MG63 (cell line): ENCODE measurements at regions not wholly inside any gene's neighbourhood (a gene's known extent, or its start where the extent isn't known, plus 50 kb on each side); places are given as distances from the start of the nearest gene placed in this dataset.

Experiments used
- DNase-seq: peaks from one replicate; pipeline ENCODE4 v3.0.0-alpha.2; 2020
- H3K27me3 ChIP-seq: fragments of 250-450 bp; sonication (Bioruptor Pico); 2 replicates; pipeline ENCODE4 v1.5.1; 2020; ENCODE audit warnings: mild to moderate bottlenecking, moderate library complexity
- H3K36me3 ChIP-seq: fragments of 250-450 bp; sonication (Bioruptor Pico); 2 replicates; pipeline ENCODE4 v1.5.1; 2020; ENCODE audit warnings: mild to moderate bottlenecking, moderate library complexity
- H3K4me3 ChIP-seq: fragments of 250-450 bp; sonication (Bioruptor Pico); 2 replicates; pipeline ENCODE4 v1.5.1; 2020; ENCODE audit warnings: mild to moderate bottlenecking, moderate library complexity
- H3K9me3 ChIP-seq: fragments of 250-450 bp; sonication (Bioruptor Pico); 2 replicates; pipeline ENCODE4 v1.5.1; 2020; ENCODE audit warnings: mild to moderate bottlenecking, moderate library complexity

DNA sequence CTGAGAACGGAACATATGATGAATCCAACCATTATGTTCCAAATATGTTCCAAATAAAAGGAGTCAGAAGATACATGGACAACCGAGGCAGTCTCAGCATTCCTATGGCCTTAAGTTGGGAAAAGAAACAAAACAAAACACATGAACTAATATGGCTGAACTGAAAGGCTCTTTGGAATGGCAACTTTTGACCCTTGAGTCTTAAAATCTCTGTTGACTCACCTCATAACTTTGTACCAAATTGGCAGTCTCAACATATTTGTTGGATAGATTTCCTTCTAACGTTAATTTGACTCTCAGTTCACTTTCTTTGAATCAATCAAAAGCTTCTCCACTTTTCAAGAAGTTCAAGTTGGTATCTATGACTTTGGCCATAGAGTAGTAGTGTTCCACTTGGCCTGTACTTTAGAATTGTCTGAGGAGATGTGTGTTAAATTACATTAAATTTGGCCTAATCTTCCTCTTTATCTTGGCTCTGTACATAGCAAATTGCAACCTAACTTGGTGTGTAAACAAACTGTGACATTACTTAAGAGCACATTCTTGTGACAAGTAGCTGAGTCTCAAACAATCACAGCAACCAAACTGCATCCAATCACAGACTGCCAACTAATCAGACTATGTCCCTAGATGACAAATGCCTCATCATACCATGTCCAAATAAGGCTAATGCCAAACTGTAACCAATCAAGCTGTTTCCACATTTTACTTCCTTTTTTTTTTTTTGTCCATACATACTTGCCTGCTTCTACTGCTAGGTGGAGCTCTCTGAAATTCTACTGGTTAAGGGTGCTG is 208.8 kb downstream of the BMP2 start:
- Histone ChIP-seq H3K4me3 (no peak overlapping the region), H3K36me3 (no peaks in the 10 kb centered on the region), H3K9me3 (no peaks in the 10 kb centered on the region; the same call in 1 of the 2 replicates), H3K27me3 (no peaks in the 10 kb centered on the region)
- no peak for DNase-seq

DNA sequence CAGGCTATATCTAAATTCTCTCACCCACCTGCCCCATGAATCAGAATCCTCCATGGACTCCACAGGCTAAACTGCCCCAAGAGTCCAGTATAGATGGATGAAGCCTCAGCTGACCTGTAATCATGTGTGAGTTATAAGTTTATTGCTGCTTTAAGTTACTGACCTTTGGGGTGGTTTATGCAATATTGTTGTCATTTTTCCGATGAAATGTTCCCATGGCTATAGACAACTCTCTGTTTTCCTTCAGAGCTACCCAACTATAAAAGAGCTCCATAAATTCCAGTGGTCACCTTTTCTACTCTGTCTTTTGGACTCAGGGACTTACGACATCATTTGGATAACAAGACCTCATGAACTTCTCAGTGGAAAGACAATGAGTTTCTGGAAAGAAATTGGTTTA is 212.1 kb downstream of the BMP2 start:
- Histone ChIP-seq H3K36me3 (no peaks in the 10 kb centered on the region), H3K4me3 (no peak overlapping the region), H3K9me3 (no peaks in the 10 kb centered on the region; the same call in 1 of the 2 replicates), H3K27me3 (no peaks in the 10 kb centered on the region)
- no peak for DNase-seq

DNA sequence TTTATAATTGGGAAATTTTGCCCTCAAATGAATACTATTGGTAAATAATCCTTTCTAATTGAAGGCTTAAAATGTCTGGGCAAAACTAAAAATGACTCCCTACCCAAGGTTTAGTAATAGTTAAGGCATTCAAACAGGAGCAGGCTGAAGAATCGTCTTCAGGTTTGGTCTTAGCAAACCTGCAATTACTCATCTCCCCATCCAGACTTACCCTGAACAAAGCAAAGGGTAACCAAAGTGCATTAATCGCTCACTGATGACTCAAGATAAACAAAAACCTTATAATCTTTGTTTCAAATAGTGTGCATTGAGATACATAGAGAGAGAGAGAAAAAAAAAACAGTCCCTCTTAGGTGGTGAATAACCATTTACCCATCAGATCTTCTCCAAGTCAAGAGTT is 225.5 kb downstream of the BMP2 start:
- Histone ChIP-seq H3K36me3 (no peaks in the 10 kb centered on the region), H3K4me3 (no peak overlapping the region), H3K27me3 (no peaks in the 10 kb centered on the region), H3K9me3 (no peaks in the 10 kb centered on the region)
- DNase-seq = no peak

DNA sequence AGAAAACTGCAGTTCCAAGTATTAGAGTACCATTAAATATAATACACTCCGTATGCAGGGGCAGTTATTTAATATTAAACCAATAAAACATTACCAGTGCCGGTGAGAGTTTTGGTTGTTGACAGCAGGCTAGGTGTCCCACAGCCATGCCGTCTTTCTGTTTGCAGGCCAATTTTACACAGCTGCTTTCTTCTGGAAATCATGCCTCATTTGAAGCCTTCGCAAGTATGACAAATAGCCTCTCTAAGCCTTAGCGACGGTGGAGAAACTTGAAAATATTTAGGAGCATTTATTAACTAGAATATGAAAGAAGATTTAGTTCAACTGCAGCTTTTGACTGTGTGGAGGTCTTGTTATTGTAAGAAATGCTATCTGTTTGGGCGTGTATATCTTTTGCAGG is 226.0 kb downstream of the BMP2 start:
- no peak overlapping the region for H3K4me3 ChIP-seq
- H3K27me3 ChIP-seq = no peaks in the 10 kb centered on the region
- no peak for DNase-seq

DNA sequence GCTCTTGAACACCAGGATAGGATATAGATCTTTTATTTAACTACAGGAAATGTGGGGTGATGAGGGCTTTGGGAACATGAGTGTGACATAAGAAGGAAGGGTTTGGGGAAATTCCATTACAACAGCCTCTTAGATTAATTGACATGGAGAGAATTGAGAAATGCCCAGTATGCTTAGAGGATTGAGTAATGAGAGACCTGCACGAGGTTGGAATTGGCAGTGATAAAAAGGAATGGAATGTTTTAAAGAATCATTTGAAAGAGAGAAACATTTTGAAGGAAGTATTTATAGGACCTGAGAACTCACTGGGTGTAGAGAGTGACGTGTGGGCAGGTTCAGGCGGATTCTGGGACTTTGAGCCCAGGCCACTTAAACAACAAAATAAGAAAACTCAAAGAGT is 227.0 kb downstream of the BMP2 start:
- no peak for DNase-seq
- H3K27me3 ChIP-seq = no peaks in the 10 kb centered on the region
- no peak overlapping the region for H3K4me3 ChIP-seq
- H3K36me3 ChIP-seq = no peaks in the 10 kb centered on the region
- no peaks in the 10 kb centered on the region for H3K9me3 ChIP-seq

More for the DNA sequence above, 226.0 kb downstream of the BMP2 start:
- Histone ChIP-seq H3K36me3 (no peaks in the 10 kb centered on the region), H3K9me3 (no peaks in the 10 kb centered on the region)

DNA sequence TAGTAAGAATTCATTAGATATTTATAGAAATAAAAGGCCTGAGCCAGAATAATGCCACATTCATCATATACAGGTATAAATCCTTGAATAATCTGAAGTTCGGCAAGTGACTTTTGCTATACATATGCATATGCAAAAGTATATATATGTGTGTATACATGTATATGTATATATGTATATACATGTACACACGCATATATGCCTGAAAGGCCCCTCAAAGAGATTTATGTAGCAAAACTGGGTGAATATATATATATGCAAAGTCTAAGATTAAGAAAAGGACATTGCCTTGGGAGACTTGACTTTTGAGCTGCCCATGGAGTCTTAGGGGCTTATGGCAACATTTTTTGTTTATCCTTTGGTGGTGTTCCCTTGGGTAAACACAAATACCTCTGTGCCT is 231.4 kb downstream of the BMP2 start:
- H3K9me3 ChIP-seq = no peaks in the 10 kb centered on the region
- H3K4me3 ChIP-seq = no peak overlapping the region
- H3K27me3 ChIP-seq = no peaks in the 10 kb centered on the region
- DNase-seq = no peak
- no peaks in the 10 kb centered on the region for H3K36me3 ChIP-seq

DNA sequence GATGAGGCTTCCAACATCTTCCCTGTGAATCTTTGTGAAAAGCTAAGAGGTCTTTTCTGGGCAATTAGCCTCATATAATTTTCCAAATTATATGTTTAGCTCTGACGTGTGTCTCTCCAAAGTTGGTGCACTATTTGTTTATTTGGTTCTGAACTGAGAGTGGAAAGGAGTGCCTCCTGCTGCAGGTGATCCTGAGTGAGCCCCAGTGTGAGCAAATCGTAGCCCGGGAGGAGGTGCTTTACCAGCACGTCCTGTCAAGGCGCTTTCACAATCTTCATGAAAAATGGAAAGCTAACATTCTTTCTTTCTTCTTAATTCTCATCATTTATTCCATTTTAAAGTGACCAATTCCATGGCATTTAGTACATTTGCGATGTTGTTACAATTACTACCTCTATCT is 231.9 kb downstream of the BMP2 start:
- H3K36me3 ChIP-seq = no peaks in the 10 kb centered on the region
- no peak for DNase-seq
- H3K9me3 ChIP-seq = no peaks in the 10 kb centered on the region
- H3K4me3 ChIP-seq = no peak overlapping the region
- H3K27me3 ChIP-seq = no peaks in the 10 kb centered on the region

DNA sequence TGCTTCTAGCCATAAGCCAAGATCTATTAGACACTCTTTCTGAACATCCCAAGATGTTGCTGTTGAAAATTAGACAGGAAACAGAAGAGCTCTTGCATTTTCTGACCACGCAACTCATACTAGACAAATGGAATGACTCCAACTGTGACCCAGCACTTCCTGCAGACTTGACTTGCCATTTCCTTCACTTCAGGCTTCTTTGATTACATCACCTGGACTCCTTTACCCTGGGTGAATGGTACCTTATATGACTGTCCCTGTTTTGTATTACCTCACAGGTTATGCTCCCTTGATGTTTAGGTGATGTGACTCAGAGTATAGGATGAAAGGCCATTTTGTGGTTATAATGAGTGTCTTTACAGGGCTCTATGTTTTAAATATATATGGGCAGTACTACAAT is 236.1 kb downstream of the BMP2 start:
- Histone ChIP-seq H3K4me3 (no peak overlapping the region), H3K27me3 (no peaks in the 10 kb centered on the region), H3K9me3 (0 out of 2 replicates have a peak, but pooled peaks cover 3% of the 10 kb centered on the region), H3K36me3 (no peaks in the 10 kb centered on the region)
- no peak for DNase-seq

DNA sequence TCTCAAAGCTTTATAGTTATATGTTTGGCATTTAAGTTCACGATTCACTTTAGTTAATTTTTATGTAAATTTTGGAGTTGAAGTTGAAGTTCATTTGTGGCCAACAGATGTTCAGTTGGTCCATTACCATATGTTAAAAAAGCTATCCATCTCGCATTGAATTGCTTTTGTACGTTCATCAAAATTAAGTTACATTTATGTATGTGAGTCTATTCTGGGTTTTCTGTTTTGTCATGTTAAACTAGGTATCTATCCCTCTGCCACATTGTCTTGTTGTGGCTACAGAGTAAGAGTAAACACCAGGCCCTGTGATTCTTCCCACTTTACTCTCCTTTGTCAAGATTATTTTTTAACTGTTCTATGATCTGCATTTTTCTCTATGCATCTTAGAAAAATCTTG is 237.3 kb downstream of the BMP2 start:
- H3K4me3 ChIP-seq = no peak overlapping the region
- H3K36me3 ChIP-seq = no peaks in the 10 kb centered on the region
- 0 out of 2 replicates have a peak, but pooled peaks cover 3% of the 10 kb centered on the region for H3K9me3 ChIP-seq
- no peaks in the 10 kb centered on the region for H3K27me3 ChIP-seq
- DNase-seq = no peak

DNA sequence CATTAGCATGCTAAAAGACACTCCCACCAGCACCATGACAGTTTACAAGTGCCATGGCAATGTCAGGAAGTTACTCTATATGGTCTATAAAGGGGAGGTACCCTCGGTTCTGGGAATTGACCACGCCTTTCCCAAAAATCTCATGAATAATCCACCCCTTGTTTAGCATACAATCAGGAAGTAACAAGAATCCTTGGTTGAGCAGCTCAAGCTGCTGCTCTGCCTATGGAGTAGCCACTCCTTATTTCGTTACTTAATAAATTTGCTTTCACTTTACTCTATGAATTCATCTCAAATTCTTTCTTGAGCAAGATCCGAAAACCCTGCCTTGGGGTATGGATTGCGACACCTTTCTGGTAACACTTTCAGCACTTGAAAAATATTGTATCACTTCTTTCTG is 243.0 kb downstream of the BMP2 start:
- no peaks in the 10 kb centered on the region for H3K36me3 ChIP-seq
- H3K9me3 ChIP-seq = 0 out of 2 replicates have a peak, but pooled peaks cover 3% of the 10 kb centered on the region
- no peak for DNase-seq
- H3K27me3 ChIP-seq = no peaks in the 10 kb centered on the region
- H3K4me3 ChIP-seq = no peak overlapping the region

DNA sequence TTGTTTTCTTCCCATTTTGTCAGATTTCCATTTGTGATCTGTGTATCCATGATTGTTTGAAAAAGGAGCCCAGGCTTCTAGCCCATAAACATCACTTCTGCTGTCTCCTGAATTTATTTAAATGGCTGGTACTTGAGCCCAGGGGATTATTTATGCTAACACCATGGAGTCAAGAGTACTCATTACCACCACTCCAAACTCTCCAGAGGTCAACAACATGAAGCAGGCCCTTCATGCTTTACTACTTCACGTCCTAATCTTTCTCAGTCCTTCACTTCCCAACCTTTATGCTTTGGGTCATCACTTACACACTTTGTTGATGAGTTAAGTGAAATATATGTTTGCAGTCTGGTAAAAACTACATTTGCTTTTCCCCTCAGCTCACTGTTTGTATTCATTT is 247.8 kb downstream of the BMP2 start:
- DNase-seq = no peak
- Histone ChIP-seq H3K4me3 (no peak overlapping the region), H3K27me3 (no peaks in the 10 kb centered on the region), H3K36me3 (no peaks in the 10 kb centered on the region), H3K9me3 (no peaks in the 10 kb centered on the region)

DNA sequence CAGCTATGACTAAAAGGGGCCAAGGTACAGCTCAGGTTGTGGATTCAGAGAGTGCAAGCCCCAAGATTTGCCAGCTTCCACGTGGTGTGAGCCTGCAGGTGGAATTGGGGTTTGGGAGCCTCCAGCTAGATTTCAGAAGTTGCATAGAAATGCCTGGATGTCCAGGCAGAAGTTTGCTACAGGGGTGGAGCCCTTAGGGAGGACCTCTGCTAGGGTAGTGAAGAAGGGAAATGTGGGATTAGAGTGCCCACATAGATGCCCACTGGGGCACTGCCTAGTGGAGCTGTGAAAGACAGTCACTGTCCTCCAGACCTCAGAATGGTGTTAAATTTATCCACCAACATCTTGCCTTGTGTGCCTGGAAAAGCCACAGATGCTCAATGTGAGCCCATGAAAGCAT is 255.1 kb downstream of the BMP2 start:
- no peak overlapping the region for H3K4me3 ChIP-seq
- no peaks in the 10 kb centered on the region for H3K27me3 ChIP-seq
- H3K9me3 ChIP-seq = no peaks in the 10 kb centered on the region
- no peak for DNase-seq
- H3K36me3 ChIP-seq = no peaks in the 10 kb centered on the region

DNA sequence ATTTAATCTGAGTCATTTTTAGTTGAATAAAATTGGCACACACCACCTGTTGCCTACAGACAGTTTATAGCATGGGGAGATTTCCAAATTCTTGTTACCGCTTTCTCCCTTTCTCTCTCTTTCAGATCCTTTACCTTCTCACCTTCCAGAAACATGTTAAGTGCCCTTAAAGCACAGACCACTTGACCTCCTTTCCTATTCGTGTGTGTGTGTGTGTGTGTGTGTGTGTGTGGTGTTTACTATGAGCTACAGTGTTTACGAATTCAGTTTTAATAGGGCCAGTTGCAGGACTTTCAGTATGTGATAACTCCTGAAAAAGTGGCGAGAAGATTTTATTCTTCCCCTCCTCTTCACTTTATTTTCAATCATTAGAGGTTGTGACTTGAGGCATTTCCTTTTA is 258.1 kb downstream of the BMP2 start:
- Histone ChIP-seq H3K4me3 (no peak overlapping the region), H3K9me3 (no peaks in the 10 kb centered on the region), H3K36me3 (no peaks in the 10 kb centered on the region), H3K27me3 (no peaks in the 10 kb centered on the region)
- DNase-seq = no peak

DNA sequence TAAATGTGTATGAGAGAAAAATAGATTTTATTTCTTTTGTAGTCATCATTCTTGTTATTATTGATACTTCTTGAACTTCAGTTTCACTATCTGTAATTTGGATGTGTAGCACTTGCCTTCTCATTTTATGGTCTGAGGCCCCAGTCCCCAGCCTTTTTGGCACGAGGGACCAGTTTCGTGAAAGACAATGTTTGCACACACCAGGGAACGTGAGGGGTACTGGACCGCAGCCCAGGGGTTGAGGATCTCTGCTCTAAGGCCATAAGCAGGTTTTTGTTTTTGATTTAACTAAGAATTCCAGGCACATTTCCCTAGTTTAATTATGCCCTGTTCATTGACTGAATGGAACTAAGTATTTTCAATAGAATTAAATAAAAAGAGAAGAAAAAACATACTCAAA is 261.5 kb downstream of the BMP2 start:
- no peaks in the 10 kb centered on the region for H3K27me3 ChIP-seq
- DNase-seq = no peak
- no peaks in the 10 kb centered on the region for H3K36me3 ChIP-seq
- H3K9me3 ChIP-seq = no peaks in the 10 kb centered on the region
- H3K4me3 ChIP-seq = no peak overlapping the region

DNA sequence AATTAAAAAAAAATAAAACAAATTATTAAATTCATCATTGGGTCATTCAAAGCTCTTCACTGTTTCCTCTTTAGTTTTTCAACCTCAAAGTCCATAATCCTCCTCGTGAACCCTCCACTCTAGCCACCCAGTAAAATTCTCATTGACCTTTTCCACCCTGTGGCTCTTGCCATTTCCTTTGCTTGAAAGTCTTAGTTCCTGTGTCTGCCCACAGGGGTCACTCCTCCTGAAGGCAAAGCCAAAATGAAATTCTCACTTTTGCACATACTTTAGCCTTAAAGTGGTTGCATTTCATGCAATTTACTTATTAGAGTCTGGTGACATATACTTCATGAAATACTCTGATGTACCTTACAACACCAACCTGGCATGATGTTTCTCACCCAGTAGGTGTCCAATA is 263.7 kb downstream of the BMP2 start:
- no peak for DNase-seq
- Histone ChIP-seq H3K27me3 (no peaks in the 10 kb centered on the region), H3K4me3 (no peak overlapping the region), H3K36me3 (no peaks in the 10 kb centered on the region), H3K9me3 (no peaks in the 10 kb centered on the region)

DNA sequence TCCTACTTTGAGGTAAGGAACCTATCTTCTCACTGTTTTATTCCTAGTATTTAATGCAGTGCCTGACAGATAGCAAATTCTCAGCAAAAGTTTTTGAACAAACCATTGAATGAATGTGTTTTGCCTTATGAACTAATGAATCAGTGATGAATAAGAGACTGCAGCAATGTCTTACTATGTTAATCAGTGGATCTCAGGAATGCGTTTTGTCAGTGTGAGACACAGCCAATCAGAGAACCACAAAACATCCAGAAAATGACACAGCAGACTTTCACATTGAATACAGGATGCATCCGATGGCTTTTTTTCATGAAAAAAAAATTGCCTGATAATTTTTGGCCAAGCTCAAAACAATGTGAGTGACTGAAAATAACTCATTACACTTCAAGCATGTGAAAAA is 270.5 kb downstream of the BMP2 start:
- DNase-seq = no peak
- Histone ChIP-seq H3K9me3 (no peaks in the 10 kb centered on the region), H3K27me3 (no peaks in the 10 kb centered on the region), H3K4me3 (no peak overlapping the region), H3K36me3 (no peaks in the 10 kb centered on the region)

DNA sequence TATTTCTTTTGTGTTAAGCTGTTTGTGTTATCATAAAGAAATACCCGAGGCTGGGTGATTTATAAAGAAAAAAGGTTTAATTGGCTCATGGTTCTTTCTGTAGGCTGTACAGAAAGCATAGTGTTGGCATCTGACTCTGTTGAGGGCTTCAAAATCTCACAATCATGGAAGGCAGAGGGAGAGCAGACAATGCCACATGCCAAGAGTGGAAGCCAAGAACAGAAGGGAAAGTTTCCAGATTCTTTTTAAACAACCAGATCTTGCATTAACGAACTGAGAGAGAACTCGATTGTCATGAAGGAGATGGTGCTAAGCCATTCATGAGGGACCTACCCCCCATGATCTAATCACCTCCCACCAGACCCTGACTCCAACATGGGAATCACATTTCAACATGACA is 290.1 kb downstream of the BMP2 start:
- H3K4me3 ChIP-seq = no peak overlapping the region
- DNase-seq = no peak

DNA sequence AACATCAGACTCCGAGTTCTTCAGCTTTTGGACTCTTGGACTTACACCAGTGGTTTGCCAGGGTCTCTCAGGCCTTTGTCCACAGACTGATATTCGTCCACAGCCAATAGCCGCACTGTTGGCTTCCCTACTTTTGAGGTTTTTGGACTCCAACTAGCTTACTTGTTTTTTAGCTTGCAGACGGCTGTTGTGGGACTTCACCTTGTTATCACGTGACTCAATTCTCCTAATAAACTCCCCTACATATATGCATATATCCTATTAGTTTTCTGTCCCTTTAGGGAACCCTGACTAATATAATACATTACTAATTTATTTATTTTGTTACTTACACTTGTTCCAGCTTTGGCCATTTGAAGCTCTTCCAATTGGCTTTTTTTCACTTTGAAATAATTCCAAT is 311.3 kb downstream of the BMP2 start:
- H3K4me3 ChIP-seq = no peak overlapping the region
- no peaks in the 10 kb centered on the region for H3K27me3 ChIP-seq
- no peaks in the 10 kb centered on the region for H3K36me3 ChIP-seq
- no peaks in the 10 kb centered on the region for H3K9me3 ChIP-seq
- no peak for DNase-seq

More for the DNA sequence above, 290.1 kb downstream of the BMP2 start:
- Histone ChIP-seq H3K9me3 (no peaks in the 10 kb centered on the region), H3K36me3 (no peaks in the 10 kb centered on the region), H3K27me3 (no peaks in the 10 kb centered on the region)
